GM18508 (cell line): ENCODE measurements at regions not wholly inside any gene's neighbourhood (a gene's known extent, or its start where the extent isn't known, plus 50 kb on each side); places are given as distances from the start of the nearest gene placed in this dataset.

ENCODE experiments used
- ATAC-seq: cut with Tn5 transposase; IDR thresholded peaks from one replicate; pipeline ENCODE4 v1.9.1; 2021; ENCODE audit warnings: moderate number of reproducible peaks; ENCODE audit not compliant: insufficient read depth, unreplicated experiment

GRCh38 chr4:125847518-125847917, 532.8 kb downstream of the FAT4 start:
- ATAC-seq = no peak

DNA sequence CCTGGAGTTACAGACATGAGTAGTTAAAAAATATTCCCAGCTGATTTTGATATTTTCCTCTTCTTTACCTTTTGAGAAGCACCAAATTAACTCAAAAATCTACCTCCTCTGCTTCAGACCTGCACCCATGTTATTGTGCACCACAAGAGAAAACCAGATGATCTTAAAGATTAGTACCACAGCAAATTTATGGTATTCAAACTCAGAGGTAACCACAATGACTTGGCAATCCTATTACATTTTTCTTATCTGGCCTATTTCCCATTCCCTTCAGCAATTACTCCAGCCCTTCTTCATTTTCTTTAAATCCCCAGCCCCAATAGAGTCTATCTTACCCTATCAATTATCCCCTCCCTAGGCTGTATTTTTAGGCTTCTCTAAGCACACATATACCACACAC, 535.1 kb downstream of the FAT4 start:
- no peak for ATAC-seq

- ATAC-seq = no peak
Observed at GRCh38 chr4:125891597-125892258, 577.0 kb downstream of the FAT4 start.

DNA sequence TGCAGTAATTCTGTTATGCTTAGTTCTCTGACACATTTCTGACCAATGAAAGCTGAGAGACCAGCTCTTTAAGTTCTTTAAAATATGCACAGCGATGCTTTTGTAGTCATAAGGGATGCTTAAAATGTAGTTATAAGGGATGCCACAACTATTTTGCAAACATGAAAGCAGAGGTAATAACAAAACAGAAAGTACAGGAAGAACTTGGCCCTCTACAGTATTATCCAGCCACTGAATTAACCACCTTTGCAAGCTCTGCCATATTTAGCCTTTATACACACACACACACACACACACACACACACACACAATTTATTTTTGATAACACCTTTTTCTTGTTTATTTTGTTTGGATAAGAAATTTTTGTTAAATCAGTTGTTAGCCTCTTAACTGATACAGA, 590.0 kb downstream of the FAT4 start:
- no peak for ATAC-seq

DNA sequence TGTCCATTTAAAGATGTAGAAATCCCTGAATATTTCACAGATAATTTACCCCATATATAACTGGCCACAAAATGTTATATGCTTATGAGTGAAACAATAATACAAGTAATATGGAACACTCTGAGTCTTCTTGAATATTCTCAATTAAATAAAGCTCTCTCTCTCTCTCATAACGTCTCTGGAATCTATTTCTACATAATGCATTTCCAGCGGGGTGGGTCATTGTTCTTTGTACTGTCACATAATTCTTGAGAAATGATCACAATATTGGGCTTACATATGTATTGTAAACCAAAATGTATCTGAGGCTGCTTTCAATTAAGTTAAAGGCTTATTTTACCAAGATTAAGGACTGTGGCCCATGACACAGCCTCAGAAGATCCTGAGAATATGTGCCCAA, 596.3 kb downstream of the FAT4 start:
- no peak for ATAC-seq

DNA sequence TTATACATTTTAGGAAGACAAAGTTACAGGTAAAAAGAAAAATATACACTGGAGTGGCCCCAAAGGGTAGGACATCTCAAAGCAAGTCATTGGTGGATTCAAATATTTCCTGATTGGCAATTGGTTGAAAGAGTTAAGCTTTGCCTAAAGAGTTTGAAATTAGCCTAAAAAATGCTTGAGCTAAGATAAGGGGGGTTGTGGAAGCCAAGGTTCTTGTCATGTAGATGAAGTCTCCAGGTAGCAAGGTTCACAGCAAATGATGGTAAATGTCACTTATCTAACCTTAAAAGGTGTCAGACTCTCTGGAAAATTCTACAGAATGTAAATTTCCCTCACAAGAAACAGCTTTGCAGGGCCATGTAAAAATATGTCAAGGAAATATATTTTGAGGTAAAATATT, 596.7 kb downstream of the FAT4 start:
- ATAC-seq = no peak

GRCh38 chr4:125917559-125917958, 602.8 kb downstream of the FAT4 start:
- no peak for ATAC-seq

GRCh38 chr4:125928652-125929051, 613.9 kb downstream of the FAT4 start:
- ATAC-seq = no peak

DNA sequence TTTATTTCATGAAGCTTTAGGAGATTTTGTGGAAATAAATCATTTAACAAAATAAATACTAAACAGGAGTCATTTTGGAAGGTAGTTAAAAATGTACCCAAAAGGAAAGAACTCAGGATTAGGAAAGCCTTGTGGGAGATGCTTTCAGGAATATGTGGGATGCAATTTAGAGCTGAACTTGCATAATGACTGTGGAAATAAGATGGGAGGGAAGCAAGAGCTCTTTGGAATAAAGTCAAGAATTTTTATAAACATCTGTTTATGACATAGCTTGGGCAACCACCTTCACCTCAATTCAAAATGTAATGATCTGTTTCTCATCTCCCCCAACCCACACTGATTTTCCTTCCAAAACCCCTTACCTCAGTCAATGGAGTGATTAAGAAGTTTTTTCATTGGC, 623.8 kb downstream of the FAT4 start:
- no peak for ATAC-seq

- no peak for ATAC-seq
Observed at GRCh38 chr4:125940426-125940825, 625.7 kb downstream of the FAT4 start.

DNA sequence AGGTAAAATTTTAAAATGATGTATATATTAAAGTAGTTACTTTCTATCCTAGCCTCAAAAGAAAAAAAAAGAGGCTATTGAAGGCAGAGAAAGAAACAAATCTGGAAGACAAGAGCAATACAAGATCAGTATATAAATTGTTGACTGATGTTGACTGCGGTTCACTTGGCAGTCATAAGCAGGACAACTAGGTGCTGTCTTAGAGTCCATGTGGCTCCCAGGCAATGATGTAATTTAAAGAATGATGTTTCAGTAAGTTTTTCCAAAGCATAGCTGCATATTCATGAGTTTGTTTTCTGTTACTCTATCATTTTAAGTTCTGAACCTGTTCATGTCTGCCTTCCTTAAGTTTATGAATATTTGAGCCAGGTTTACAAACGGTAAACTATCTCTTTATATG, 630.2 kb downstream of the FAT4 start:
- ATAC-seq = no peak

- no peak for ATAC-seq
Observed at GRCh38 chr4:125948021-125948420, 633.3 kb downstream of the FAT4 start.

- ATAC-seq = no peak
Observed at GRCh38 chr4:125951261-125951887, 636.6 kb downstream of the FAT4 start.

DNA sequence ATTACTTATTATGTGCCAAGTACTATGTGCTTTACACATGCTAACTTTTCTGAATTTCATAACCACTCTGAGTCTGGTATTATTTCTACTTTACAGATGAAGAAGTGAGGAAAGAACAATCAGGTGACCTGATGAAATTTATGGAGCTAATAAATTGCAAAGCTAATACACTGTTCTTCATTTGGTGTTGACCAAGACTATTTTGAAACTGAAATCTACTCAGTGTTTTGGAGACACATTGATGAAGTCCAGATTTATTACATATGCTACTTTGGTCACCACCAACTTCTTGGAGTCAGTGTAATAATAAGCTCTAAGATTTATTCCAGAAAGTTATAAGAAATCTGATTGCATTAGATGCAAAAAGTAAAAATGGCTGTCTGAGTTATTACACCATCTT, 637.9 kb downstream of the FAT4 start:
- ATAC-seq = no peak

GRCh38 chr4:125956276-125956675, 641.5 kb downstream of the FAT4 start:
- ATAC-seq = no peak

DNA sequence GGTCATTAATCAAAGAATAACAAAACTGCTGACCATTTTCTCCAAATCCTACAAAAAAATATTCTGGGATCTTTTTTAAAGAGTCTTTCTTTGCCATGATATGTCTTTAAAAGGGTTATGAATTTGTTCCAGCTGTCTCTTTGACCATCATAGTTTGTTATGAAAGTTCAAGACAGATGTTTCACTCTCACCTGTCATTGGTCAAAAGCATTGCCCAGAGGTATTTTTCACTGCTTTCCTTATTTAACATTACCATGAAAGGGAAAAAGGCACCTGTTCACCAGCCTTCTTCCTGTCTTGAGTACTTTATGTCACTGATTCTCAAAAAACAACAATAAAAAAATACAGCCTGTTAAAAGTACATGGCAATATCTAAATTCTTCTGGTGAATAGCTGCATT, 643.8 kb downstream of the FAT4 start:
- ATAC-seq = no peak

DNA sequence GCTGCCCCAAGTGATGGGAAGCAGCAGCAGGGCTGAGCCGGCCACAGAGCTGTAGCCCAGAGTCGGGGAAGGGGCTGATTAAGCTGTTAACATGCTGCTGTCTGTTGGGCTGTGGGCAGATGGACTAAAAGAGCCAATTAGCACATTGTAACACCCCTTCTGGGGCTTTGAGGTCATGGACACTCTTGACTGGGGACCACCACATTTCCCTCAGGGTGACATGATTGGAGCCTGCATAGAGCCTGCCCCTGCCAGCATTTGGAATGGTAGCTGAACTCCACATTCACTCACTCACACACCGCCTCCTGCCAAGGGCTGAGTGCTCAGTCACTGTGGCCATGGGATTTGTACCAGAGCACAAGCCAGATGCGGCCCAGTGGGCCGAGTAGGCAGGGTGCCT, 646.9 kb downstream of the FAT4 start:
- ATAC-seq = no peak

DNA sequence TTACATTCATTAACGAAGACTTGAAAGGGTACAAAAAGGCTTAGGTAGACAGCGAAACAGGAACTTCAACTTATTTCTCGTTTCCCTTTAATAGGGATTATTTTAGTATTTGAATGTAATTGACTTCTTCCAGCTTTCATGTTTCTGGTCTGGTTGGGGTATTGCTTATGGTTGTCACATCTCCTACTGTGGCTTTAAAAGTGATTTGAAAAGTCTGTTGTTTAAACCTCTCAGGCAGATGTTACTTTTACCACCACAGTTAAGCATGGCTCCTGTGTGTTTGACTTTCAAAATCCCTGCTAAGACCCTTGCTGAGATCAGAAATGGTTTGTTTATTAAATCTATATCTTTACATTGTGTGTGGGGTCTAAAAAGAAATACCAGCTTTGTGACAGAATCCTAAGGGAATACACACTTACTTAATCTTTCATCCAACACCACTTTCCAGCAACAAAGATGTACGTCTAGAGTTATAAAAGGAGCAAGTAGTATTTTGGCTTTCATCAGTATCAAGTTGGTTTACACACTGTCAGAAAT, 661.2 kb downstream of the FAT4 start:
- ATAC-seq = no peak

DNA sequence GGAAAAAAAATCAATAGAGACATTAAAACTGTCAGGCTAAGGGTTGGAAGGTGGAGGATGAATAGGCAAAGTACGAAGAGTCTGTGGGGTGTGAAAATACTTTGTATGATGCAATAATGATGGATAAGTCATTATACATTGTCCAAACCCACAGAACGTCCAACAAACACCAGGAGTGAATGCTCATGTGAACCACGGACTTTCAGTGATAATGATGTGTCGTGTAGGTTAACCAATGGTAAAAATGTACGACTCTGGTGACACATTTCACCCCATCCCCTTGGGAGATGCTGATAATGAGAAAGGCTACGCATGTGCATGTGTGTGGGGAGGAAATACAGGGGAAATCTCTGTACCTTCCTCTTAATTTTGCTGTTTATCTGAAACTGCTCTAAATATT, 665.2 kb downstream of the FAT4 start:
- no peak for ATAC-seq

DNA sequence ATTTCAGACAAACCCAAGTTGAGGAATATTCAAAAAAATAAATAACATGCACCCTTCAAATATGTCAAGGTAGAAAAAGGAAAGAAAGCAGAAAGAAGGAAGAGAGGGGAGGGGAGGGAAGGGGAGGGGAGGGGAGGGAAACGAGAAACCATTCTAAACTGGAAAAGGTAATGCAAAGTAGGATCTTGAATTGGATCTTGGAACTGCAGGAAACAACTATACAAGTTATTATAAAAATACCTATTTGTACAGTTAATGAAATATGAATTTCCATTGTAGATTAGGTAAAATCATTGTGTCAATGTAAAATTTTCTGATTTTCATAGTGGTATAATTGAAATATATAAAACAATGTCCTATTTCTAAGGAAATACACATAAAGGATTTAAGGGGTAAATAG, 668.4 kb downstream of the FAT4 start:
- no peak for ATAC-seq

- ATAC-seq = no peak
Observed at GRCh38 chr4:125985856-125986255, 671.1 kb downstream of the FAT4 start.

GRCh38 chr4:125986307-125986706, 671.6 kb downstream of the FAT4 start:
- no peak for ATAC-seq
